ENCODE measurements at regions not wholly inside any gene's neighbourhood (a gene's known extent, or its start where the extent isn't known, plus 50 kb on each side); places are given as distances from the start of the nearest gene placed in this dataset.
A peak's percentile ranks its signal among the peaks of the same experiment; 100 is the strongest.

- H3K4me1 Mint-ChIP-seq (ENCODE audit: low read depth), result no peaks in the 10 kb centered on the region
- TF ChIP-seq CTCF (IDR thresholded peaks at IDR 0.05; ENCODE audit: unreplicated experiment), result no peak
- H3K9me3 Mint-ChIP-seq (ENCODE audit: low read depth), result no peaks in the 10 kb centered on the region
- H3K27me3 Mint-ChIP-seq, result no peaks in the 10 kb centered on the region
- DNase-seq (ENCODE audit: low spot score, unreplicated experiment), result no peak
- no peak overlapping the region for H3K27ac Mint-ChIP-seq
- H3K36me3 Mint-ChIP-seq (ENCODE audit: insufficient read depth), result no peaks in the 10 kb centered on the region
- H3K4me3 Mint-ChIP-seq (ENCODE audit: low read depth), result no peak overlapping the region
Measured at GRCh38 chr3:68328049-68328448, 604.3 kb downstream of the TAFA4 start.

- H3K27me3 Mint-ChIP-seq, result no peaks in the 10 kb centered on the region
- TF ChIP-seq CTCF (IDR thresholded peaks at IDR 0.05; ENCODE audit: unreplicated experiment), result no peak
- no peak for DNase-seq (ENCODE audit: low spot score, unreplicated experiment)
Measured at GRCh38 chr3:68315964-68316363, 616.4 kb downstream of the TAFA4 start.

GRCh38 chr3:68315546-68315945 lies 616.8 kb downstream of the TAFA4 start:
- Mint-ChIP-seq H3K4me1 (ENCODE audit: low read depth) (no peaks in the 10 kb centered on the region), H3K4me3 (ENCODE audit: low read depth) (no peak overlapping the region), H3K27ac (no peak overlapping the region), H3K27me3 (no peaks in the 10 kb centered on the region), H3K9me3 (ENCODE audit: low read depth) (peaks cover 6% of the 10 kb centered on the region), H3K36me3 (ENCODE audit: insufficient read depth) (no peaks in the 10 kb centered on the region)
- no peak for TF ChIP-seq CTCF (IDR thresholded peaks at IDR 0.05; ENCODE audit: unreplicated experiment)
- DNase-seq (ENCODE audit: low spot score, unreplicated experiment), result no peak

More at GRCh38 chr3:68315964-68316363, 616.4 kb downstream of the TAFA4 start:
- Mint-ChIP-seq H3K4me1 (ENCODE audit: low read depth) (no peaks in the 10 kb centered on the region), H3K9me3 (ENCODE audit: low read depth) (peaks cover 6% of the 10 kb centered on the region), H3K36me3 (ENCODE audit: insufficient read depth) (no peaks in the 10 kb centered on the region), H3K27ac (no peak overlapping the region), H3K4me3 (ENCODE audit: low read depth) (no peak overlapping the region)

GRCh38 chr3:68306571-68306970 lies 625.8 kb downstream of the TAFA4 start:
- H3K27ac Mint-ChIP-seq, result no peak overlapping the region
- no peaks in the 10 kb centered on the region for H3K4me1 Mint-ChIP-seq (ENCODE audit: low read depth)

GRCh38 chr3:68295457-68295856 lies 636.9 kb downstream of the TAFA4 start:
- no peak for DNase-seq (ENCODE audit: low spot score, unreplicated experiment)
- no peak overlapping the region for H3K27ac Mint-ChIP-seq
- no peak for TF ChIP-seq CTCF (IDR thresholded peaks at IDR 0.05; ENCODE audit: unreplicated experiment)
- H3K4me3 Mint-ChIP-seq (ENCODE audit: low read depth), result no peak overlapping the region
- H3K4me1 Mint-ChIP-seq (ENCODE audit: low read depth), result no peaks in the 10 kb centered on the region
- H3K36me3 Mint-ChIP-seq (ENCODE audit: insufficient read depth), result no peaks in the 10 kb centered on the region
- no peaks in the 10 kb centered on the region for H3K27me3 Mint-ChIP-seq
- H3K9me3 Mint-ChIP-seq (ENCODE audit: low read depth), result peaks cover 3% of the 10 kb centered on the region

More at GRCh38 chr3:68306571-68306970, 625.8 kb downstream of the TAFA4 start:
- Mint-ChIP-seq H3K4me3 (ENCODE audit: low read depth) (no peak overlapping the region), H3K36me3 (ENCODE audit: insufficient read depth) (no peaks in the 10 kb centered on the region), H3K27me3 (no peaks in the 10 kb centered on the region), H3K9me3 (ENCODE audit: low read depth) (no peaks in the 10 kb centered on the region)
- DNase-seq (ENCODE audit: low spot score, unreplicated experiment), result peak; percentile 56
- no peak for TF ChIP-seq CTCF (IDR thresholded peaks at IDR 0.05; ENCODE audit: unreplicated experiment)
